GM18907 (cell line): ENCODE measurements at regions not wholly inside any gene's neighbourhood (a gene's known extent, or its start where the extent isn't known, plus 50 kb on each side); places are given as distances from the start of the nearest gene placed in this dataset.
"Not testable (repeated sequence)": the region's sequence is repeated elsewhere in the genome, so short reads cannot be mapped to it uniquely, and the experiment has no call there.

Source experiments
- ATAC-seq: cut with Tn5 transposase; IDR thresholded peaks from one replicate; pipeline ENCODE4 v1.9.1; 2021; ENCODE audit warnings: mild to moderate bottlenecking, moderate library complexity; ENCODE audit not compliant: unreplicated experiment

GRCh38 chr3:139232341-139232740 lies 111.5 kb upstream of the MRPS22 start:
- ATAC-seq: not testable (repeated sequence)

GRCh38 chr3:139234491-139234890 lies 109.3 kb upstream of the MRPS22 start:
- ATAC-seq: no peak

- ATAC-seq: no peak
Measured at GRCh38 chr3:139235192-139235591, 108.6 kb upstream of the MRPS22 start.

GRCh38 chr3:139236336-139236735 lies 107.5 kb upstream of the MRPS22 start:
- ATAC-seq: no peak

- ATAC-seq: no peak
Measured at GRCh38 chr3:139238281-139239030, 105.4 kb upstream of the MRPS22 start.

- ATAC-seq: no peak
Measured at GRCh38 chr3:139239550-139239949, 104.3 kb upstream of the MRPS22 start.

GRCh38 chr3:139241783-139242182 lies 102.0 kb upstream of the MRPS22 start:
- no peak for ATAC-seq

- ATAC-seq: no peak
Measured at GRCh38 chr3:139243710-139244109, 100.1 kb upstream of the MRPS22 start.

GRCh38 chr3:139248593-139249255 lies 95.1 kb upstream of the MRPS22 start:
- no peak for ATAC-seq

GRCh38 chr3:139251529-139251928 lies 92.3 kb upstream of the MRPS22 start:
- no peak for ATAC-seq

GRCh38 chr3:139252719-139253118 lies 91.1 kb upstream of the MRPS22 start:
- no peak for ATAC-seq

- no peak for ATAC-seq
Measured at GRCh38 chr3:139258276-139258675, 85.5 kb upstream of the MRPS22 start.

GRCh38 chr3:139259398-139259797 lies 84.4 kb upstream of the MRPS22 start:
- no peak for ATAC-seq

GRCh38 chr3:139260041-139260486 lies 83.8 kb upstream of the MRPS22 start:
- ATAC-seq: no peak

GRCh38 chr3:139260793-139261736 lies 82.8 kb upstream of the MRPS22 start:
- no peak for ATAC-seq

GRCh38 chr3:139261754-139262586 lies 81.8 kb upstream of the MRPS22 start:
- no peak for ATAC-seq

- ATAC-seq: no peak
Measured at GRCh38 chr3:139263798-139264197, 80.0 kb upstream of the MRPS22 start.

- no peak for ATAC-seq
Measured at GRCh38 chr3:139264375-139264774, 79.4 kb upstream of the MRPS22 start.

- ATAC-seq: no peak
Measured at GRCh38 chr3:139265131-139266016, 78.4 kb upstream of the MRPS22 start.
